ENCODE measurements at regions not wholly inside any gene's neighbourhood (a gene's known extent, or its start where the extent isn't known, plus 50 kb on each side); places are given as distances from the start of the nearest gene placed in this dataset.
"Not testable (repeated sequence)": the region's sequence is repeated elsewhere in the genome, so short reads cannot be mapped to it uniquely, and the experiment has no call there.

DNA sequence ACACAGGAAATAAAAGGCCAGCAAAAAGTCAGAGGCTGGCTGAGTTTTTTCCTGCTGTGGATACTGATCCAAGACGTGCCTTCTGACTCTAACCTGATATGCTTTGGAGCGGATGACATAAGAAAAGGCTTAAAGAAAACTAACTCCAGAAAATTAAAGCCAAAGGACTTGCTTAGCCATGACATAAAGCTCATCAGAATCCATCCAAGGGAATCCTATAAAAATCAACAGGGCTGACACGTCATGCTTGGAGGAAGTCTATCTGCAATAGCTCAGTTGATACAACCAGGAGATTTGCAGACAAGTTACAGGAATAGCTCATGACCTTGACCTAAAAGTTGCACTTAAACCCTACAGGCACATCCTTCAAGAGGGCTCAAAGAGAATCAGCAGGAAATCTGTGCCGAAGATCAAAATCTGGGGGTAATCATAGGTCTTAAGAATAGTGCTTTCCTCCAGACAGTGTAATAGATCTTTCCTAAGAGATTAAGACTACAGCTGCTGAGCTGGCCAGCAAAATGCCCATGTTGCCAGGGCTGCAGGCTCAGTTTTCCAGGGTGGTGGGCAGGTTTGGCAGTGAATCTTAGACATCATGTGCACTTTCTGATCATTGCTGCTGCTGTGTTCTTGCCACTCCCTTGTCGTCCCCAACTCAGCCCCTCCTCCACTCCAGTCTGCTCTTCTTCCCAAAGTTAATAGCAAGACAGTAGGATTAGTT is 111.5 kb upstream of the SVIL start:
- no peak for DNase-seq

DNA sequence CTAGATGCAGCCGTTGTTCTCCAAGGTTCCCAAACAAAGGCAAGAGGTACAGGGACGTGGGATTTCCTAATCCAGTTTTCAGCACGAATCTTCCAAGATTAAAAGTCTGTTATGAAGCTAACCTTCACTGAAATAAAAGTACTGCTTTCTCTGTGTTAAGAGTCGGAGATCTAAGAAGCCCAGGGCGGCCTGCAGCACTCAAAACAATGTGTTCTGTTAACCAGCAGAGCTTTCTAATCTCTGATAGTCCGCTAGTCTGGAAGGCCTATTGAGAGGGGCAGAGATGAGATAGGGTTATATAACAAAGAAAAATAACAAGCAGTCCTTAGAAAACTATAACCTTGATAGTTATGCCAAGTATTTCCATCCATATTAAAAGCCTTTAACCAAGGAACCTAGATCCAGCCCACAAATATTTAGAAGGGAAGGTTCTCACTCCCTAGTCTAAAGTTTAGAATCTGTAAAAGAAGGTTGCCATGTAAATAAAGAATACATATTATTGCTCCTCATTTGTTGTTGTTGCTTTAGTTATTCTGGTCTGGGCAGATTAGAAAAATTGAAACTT is 106.3 kb upstream of the SVIL start:
- DNase-seq = no peak

DNA sequence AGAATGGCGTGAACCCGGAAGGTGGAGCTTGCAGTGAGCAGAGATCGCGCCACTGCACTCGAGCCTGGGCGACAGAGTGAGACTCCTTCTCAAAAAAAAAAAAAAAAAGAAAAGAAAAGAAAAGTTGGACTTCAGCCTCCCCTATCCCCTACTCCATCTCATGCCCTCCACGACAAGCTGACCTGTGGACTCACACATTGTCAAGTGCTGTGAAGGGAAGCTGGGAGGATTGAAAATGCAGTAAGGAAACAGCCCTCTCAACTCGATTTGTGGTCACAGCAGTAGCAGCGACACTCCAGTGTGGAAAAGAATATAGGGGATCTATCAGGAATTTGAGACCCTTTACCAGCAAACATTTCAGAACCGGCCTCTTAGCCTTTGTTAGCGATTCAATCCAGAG is 103.6 kb upstream of the SVIL start:
- DNase-seq = no peak

DNA sequence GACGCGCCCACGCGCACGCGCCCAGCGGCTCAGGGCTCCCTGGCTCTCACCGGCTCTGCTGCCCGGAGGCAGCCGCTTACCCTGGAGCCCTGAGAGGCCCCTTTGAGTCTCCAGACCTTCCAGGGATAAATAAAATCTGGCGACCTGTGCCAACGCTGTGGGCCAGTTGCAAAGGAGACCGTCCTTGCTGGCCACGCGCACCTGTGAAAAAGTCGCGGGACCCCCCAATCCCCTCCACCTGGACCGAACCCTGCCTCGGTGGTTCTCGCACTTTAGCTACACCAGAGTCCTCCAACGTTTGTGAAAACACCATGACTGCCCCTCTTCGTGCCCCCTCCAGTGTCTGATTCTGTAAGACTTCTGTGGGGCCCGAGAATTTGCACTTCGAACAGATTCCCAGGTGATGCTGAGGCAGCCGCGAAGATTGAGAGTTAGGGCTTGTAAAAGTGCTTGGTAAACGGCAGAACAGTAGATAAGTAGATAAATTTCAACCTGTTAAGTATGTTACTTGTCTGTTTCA is 102.4 kb upstream of the SVIL start:
- no peak for DNase-seq

DNA sequence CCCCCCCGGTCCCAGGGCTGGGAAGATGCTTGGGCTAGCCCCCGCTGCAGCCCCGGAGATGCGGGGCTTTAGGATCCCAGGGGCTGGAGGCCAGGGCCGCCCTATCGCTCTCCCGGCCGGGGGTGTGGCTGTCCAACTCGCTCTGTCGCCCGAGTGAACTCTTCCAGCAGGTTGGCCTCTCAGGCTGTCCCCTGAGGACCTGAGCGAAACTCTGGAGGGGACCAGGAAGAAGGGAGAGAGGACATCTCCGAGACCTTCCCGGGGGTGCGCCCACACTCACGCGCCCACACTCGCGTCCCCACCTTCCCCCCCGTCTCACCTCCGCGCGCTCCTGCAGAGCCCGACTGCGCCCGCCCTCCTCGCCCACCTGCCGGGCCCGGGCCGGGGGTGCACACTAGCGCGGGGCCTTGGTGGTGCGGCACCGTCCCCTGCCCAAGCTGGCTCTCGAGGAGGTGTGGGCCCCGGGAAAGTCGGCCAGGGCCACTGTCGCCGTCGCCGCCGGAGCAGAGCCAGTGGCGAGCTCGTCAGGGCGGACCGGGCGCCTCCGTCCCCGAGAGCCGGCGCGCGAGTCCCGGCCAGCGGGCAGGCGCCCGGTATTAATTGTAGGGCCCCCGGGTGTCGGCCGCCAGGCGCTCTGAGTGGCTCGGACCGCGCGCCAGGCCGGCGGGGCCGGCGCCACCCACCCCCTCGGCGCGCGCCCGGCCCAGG is 101.7 kb upstream of the SVIL start:
- DNase-seq = no peak

DNA sequence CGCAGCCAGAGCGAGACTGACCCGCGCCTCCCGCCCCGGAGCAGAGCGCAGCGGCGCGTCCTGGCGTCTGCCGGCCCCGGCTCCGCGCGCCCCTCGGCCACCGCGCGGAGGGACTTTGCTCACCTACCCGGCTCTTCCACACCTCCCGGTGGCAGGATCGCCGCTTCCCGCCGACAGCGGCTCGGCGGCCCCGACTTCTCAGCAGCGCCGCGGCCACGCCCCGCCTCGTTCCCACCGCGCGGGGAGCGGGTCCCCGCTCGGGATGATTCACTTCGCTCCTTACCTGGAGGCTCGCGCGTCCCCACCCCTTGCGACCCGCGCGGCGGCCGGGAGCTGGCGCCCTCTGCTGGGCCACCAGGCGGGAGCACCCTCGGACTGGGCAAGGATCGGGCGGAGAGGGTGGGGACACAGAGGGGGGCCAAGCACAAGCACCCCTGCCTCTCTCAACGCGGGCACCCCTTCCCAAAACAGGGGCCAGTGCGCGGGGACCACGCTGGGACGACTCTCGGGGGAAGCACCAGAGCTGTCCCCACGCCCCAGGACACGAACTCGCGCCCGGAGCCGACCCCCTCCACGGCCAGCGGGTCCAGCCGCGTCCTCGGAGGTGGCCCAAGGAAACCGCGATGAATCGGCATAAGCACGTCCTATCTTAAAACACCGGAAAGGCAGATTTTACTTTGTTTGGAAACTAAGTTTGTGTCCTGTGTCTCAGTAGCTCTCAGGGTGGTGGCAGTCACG is 101.0 kb upstream of the SVIL start:
- DNase-seq = no peak

DNA sequence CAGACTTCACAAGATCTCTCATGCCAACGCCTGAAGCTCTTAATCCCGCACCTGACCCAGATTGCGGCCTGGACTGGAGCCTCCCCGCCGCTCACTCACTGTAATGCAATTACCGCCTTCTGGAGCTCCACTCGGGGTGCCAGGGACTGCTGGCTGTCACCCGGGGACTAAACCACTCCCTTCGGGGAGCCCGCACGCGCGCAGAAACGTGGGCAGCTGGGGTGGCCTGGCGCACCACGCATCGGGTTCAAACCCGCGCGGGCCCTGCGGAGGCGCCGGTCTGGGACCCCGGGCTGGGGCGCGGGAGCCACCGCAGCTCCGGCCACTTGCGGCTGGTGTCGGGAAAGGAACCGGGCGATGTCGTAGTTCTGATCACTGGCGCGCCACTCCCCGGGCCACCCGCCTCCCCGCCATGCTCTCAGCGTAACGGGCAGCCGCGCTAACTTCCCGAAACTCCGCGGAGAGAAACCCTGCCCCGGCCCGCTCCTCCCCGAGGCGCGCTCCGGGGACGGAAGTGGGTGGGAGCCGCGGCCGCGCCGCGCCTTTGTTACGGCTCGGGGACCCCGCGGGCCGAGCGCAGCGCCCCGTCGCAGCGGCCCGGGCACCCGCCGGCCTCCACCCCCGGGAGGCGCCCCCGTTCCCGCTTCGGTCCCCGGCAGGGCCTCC is 100.3 kb upstream of the SVIL start:
- DNase-seq = no peak

DNA sequence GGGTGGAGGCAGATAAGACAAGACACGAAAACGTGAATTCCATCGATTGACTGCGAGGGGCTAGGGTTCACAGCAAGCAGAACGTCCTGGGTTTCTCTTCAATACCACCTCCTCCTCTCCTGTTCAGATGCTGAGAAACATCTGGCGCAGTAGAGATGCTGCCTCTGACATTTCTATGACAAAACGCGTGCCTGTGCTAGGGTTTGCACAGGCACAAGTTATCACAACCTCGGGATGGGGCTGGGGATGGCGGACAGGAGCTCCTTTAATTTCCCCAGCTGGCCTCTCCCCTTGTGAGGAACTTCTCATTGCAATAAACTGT is 99.8 kb upstream of the SVIL start:
- no peak for DNase-seq

DNA sequence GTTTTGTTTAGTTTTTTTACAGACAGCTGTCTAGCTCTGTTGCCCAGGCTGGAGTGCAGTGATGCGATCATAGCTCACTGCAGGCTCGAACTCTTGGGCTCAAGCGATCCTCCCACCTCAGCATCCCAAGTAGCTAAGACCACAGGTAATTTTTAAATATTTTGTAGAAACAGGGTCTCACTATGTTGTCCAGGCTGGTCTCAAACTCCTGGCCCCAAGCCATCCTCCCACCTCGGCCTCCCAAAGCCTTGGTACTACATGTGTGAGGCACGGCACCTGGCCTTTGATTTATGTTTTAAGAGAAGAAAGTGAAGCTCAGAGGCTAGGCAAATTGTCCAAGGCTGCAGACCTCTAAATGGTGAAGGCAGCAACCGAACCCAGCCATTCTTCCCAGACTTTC is 98.6 kb upstream of the SVIL start:
- DNase-seq = no peak

DNA sequence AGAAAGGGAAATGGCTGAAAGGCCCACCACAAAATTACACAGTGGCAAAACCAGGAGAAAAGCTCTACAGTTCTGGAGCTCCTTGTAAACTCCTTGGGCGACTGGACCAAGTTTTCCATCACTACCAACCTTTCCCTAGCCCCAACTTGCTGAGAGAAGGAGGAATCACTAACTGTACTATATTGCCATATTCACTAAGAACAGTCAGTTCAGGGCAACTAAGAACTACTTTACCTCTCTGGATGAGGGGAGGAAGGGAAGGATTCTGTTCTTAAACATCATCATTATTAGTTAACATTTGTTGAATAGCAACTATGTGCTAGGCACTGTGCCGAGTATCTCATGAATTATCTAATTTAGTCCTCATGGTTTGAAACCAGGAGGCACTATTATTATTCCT is 98.1 kb upstream of the SVIL start:
- no peak for DNase-seq

DNA sequence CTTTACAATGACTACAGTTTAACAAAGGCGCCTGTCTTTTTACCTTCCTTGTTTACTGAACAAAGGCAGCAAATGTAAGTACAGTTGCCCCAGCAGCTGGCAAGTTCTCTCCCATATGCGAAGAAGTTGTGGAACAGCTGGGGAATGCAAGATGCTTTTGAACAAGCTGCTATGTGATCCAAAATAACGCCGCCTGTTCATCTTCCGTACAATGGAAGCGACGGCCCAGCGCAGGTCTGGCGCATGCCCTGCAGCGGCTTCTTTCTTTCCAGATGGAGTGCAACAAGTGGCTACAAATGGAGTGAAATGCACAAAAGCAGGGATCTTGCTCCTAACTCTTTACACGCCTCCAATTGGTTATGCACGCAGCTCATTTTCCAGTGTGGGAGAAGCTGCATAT is 97.0 kb upstream of the SVIL start:
- peak; percentile 16 for DNase-seq

DNA sequence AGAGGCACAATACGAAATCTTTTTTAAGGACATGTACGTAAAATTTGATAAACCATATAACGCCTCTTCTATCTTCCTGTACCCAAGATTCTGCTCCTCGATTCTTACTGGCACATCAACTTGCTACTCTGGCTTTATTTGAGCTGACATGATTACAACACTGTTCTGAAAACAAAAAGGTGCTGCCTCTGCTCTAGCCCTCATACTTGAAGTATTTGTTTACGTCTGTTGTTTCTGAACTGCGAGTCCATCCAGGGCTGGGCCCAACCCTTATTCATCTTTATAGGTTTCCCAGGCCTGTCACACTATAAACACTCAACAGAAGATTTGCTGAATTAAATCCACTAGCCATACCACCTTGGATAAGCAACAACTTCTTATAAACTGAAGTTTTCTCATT is 96.2 kb upstream of the SVIL start:
- no peak for DNase-seq

DNA sequence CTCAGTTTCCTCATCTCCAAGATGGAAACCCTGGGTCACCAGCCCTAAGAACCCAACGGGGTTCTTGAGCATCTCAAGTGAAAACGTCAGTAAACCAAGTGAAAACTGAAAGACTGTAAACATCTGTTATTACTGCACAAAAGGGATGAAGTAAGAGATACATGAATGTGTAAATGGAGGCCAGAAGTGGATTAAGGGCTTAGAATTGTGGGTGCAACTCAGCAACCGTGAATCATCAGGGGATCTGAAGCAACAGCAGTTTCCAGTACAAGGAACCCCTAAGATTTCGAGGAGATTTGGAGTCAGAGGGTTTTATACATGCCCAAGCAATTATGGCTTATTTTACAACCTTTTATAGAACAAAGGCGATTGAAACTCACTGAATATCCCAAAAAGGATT is 95.7 kb upstream of the SVIL start:
- no peak for DNase-seq

DNA sequence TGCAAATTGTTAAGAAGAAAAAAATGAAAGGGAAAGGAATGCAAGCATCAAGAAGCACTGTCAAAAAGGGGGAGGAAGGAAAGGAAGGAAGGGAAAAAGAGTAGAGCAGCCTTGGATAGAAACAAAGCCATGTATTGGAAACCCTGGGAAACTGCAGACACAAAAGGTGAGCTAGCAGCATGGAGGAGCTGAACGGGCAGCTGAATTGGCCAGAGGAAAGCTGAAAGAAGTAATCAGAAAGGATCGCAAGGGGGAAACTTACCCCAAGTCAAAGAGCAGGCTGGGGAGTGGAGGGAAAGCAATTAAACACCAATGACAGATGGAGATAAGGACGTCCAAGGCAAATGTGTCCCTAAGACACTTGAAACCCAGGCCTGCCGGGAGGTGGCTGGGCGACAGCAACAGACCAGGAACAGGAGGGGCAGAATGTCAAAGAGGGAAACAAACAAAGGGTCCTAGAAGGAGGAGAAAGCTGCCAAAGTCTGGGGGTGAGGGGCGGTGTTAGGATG is 93.8 kb upstream of the SVIL start:
- DNase-seq = no peak

DNA sequence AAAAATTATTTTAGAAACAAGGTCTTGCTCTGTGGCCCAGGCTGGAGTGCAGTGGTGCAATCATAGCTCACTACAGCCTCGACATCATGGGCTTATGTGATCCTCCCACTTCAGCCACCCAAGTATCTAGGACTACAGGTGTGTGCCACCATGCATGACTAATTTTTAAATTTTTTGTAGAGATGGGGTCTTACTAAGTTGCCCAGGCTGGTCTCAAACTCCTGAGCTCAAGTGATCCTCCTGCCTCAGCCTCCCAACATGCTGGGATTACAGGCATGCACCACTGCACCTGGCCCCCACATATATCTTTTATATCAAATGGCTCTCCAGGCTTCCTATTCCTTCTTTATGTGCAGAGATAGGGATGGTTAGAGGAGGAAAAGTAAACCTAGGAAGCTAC is 91.2 kb upstream of the SVIL start:
- DNase-seq = not testable (repeated sequence)

DNA sequence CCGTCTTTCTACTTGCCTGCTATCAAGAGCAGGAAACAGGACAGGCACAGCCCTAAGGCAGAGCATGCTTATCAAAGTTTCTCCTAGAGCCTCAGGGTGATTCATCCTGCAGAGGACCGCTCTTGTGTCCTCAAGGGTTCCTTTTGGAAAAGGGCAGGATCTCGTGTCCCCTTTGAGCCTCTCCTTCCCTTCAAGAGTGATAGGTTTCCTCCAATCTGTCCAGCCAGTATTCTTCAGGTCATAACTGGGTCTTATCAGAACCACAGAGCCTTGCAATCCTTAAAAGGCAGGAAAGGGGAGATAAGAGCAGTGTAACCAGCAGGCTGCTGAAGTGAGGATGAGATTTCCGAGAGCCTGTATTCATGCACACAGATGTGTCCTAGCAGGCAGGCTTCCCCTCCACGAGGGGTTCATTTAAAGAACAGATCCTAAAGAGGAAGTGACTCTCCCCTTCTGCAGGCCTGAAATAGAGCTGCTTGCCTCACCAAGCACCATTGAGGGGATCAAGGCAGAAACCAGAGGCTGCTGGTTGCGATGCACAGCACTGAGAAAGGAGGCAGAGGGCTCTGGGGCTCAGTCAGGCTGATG is 90.5 kb upstream of the SVIL start:
- no peak for DNase-seq

DNA sequence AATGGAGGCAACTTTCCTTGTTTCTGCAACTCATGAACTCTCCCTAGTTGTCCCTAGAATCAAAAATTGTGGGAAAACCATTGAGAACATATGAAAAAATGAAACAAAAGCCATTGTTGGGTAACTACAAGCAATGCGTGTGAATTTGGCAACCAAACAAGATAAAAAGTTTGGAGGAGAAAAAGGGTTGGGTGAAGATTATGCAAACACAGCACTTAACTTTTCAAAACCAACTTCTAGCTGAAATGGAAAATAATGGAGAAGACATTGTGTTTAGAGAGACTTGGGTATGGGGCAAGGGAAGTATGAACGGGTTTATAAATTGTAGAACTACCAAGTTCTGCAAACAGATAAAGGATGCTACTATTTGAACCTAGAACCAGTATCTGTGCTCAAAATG is 89.0 kb upstream of the SVIL start:
- DNase-seq = no peak

DNA sequence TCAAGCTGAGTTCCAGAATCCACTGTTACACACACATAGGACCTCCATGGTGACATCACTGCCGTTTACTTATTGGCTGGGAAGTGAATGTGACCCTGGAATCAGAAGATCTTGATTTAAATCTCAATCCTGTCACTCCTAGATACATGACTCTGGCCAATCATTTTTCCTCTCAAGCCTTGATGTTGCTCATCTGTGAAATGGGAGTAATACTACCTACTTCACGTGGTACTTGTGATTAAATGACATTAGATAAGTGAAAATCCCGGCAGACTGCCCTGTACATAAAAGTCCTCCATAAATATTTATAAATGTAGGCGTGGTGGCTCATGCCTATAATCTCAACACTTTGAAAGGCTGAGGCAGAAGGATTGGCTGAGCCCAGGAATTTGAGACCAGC is 88.0 kb upstream of the SVIL start:
- DNase-seq = no peak

DNA sequence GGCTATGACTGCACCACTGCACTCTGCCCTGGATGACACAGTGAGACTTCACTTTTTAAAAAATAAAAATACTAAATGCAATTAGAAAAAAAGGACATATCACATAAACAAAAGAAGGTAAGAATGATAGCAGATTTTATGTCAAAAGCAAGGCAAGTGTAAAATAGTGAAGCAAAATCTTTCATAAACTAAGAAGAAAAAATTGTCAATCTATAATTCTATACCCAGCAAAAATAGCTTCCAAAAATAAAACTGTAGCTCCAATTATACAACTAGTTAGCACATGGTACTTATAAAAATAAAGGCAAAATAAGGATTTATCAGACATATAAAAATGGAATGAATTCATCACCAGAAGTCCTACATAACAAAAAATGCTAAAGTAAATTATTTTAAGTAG is 85.4 kb upstream of the SVIL start:
- DNase-seq = no peak

DNA sequence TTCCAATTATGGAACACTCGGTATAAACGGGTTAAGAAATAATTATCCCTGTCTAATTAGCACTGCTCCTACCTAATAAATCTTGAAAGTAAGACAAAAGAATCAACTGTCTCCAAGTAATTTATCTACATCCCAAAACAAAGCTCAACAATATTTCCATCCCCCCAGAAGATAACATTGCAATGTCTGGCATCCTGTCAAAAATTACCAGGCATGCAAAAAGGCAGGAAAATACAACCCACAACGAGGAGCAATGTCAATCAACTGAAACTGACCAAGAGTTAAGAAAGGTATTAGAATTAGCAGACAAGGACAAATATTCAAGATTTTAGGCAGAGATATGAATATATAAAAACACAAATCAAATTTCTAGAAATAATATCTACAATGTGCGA is 84.5 kb upstream of the SVIL start:
- DNase-seq = no peak

DNA sequence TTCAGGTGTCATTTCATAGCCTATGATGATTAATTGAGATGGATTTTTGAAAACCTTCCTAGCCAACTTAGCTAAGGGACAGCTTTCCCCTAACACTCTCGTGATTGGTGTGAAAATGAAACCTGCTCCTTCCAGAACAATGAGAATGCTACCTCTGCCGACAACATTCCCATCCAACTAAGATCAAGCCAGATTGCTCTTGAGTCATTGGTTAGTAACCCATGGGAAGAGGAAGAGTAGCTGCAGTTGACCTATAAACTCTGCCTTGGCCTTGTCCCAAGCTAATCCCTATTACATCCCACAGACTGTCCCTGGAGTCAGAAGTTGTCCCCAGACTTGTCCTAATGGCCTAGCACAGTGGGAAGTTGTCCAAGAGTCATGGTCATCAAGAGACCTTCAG is 80.5 kb upstream of the SVIL start:
- DNase-seq = no peak

DNA sequence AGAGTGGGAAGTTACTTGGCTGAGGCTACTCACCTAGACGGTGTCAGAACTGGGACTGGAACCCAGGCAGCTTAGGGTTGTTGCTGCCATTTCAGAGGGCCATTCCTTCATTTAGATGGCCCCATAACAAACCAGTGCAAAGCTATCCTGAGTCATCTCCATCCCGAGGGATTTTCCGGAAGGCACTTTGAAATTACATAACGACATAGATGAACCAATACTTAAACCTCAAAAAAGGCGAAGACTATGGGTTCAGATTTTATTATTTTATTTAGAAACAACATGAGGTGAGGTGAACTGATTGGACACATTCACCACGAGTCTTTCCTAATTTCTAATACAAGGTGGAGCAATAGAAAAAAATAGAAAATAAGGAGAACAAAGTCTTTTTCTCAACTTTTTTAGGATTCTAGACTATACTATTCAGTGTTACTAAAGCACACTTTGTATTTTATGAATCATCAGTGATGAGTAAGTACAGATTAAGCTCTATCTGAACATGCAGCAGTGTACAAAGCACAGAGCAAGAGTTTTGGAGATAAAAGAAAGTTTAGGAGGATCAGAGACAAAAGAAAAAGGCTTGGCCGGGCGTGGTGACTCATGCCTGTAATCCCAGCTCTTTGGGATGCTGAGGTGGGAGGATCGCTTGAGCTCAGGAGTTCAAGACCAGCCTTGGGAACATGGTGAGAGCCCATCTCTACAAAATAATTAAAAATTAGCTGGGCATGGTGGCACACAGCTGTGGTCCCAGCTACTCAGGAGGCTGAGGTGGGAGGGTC is 79.5 kb upstream of the SVIL start:
- DNase-seq = peak; percentile 85
